ENCODE measurements at regions not wholly inside any gene's neighbourhood (a gene's known extent, or its start where the extent isn't known, plus 50 kb on each side); places are given as distances from the start of the nearest gene placed in this dataset.

DNA sequence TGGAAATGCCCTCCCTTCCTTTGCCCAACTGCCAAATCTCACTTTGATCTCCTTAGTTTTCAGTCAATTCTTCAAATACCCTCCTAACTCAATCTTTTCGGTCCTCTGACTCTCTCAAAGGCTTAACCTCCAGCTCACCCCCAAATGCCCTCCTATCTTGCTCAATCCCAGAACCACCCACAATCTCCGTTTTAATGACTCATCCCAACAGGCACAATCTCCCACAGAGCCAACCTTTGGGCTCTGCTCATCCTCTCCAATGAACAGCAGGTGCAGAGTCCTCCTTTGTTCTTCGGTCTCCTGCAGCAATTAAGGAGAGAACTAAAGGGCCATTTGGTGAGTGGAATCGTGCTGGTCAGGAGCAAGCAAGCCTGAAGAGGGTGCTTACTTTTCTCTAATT, 366.1 kb upstream of the CRIM1 start:
- Histone ChIP-seq H4K20me1 (ENCODE audit: insufficient read depth, low read length) (no peaks in the 10 kb centered on the region), H3K4me1 (ENCODE audit: insufficient read depth, low read length) (no peaks in the 10 kb centered on the region), H3K9me3 (ENCODE audit: insufficient read depth, low read depth, low read length) (no peaks in the 10 kb centered on the region), H2AFZ (ENCODE audit: low read depth, low read length) (no peak overlapping the region), H3K27me3 (ENCODE audit: insufficient read depth, low read length) (no peaks in the 10 kb centered on the region), H3K4me2 (ENCODE audit: low read length) (no peak overlapping the region), H3K4me3 (ENCODE audit: insufficient read depth, low read depth, low read length) (no peak overlapping the region), H3K79me2 (ENCODE audit: insufficient read depth, low read length) (no peaks in the 10 kb centered on the region), H3K36me3 (ENCODE audit: insufficient read depth, low read length) (no peaks in the 10 kb centered on the region), H3K27ac (ENCODE audit: low read depth, low read length) (no peak overlapping the region), H3K9ac (ENCODE audit: low read length) (no peak overlapping the region)
- FAIRE-seq (no peak), DNase-seq (ENCODE audit: low read depth) (no peak)
- no peaks in the 10 kb centered on the region for H3K4me1 Mint-ChIP-seq (ENCODE audit: low read depth, unreplicated experiment)
- no peak overlapping the region for H3K27ac Mint-ChIP-seq (ENCODE audit: unreplicated experiment)
- TF ChIP-seq CTCF (IDR thresholded peaks at IDR 0.05; ENCODE audit: insufficient read depth, low read depth, low read length) (no peak), EZH2 (IDR thresholded peaks at IDR 0.05; ENCODE audit: insufficient read depth, low read length) (no peak)
- no peak overlapping the region for H3K4me3 Mint-ChIP-seq (ENCODE audit: unreplicated experiment)
- H3K27me3 Mint-ChIP-seq (ENCODE audit: low read depth, unreplicated experiment) = no peaks in the 10 kb centered on the region
- no peaks in the 10 kb centered on the region for H3K36me3 Mint-ChIP-seq (ENCODE audit: low read depth, unreplicated experiment)
- no peaks in the 10 kb centered on the region for H3K9me3 Mint-ChIP-seq (ENCODE audit: unreplicated experiment)

DNA sequence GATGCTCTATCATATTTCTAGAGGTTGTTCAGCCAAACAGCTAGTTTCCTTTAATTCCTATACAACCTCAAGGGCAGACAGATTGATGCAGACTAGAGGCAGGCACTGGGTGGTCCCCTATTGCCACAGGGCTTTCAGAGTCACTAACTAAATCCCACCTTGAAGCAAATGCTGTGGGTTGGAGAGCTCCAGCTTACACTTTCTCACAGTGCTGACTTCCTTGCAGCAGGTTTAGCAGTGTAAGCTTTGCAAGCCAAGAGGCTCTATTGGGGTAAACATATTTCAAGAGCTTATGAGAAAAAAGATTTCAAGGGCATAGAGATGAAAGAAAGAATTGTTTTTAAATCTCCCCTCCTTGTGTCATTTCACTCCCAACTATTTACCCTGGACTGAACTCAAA, 366.5 kb upstream of the CRIM1 start:
- Histone ChIP-seq H3K36me3 (ENCODE audit: insufficient read depth, low read length) (no peaks in the 10 kb centered on the region), H3K4me2 (ENCODE audit: low read length) (no peak overlapping the region), H3K9ac (ENCODE audit: low read length) (no peak overlapping the region), H4K20me1 (ENCODE audit: insufficient read depth, low read length) (no peaks in the 10 kb centered on the region), H3K79me2 (ENCODE audit: insufficient read depth, low read length) (no peaks in the 10 kb centered on the region), H3K27me3 (ENCODE audit: insufficient read depth, low read length) (no peaks in the 10 kb centered on the region), H3K4me3 (ENCODE audit: insufficient read depth, low read depth, low read length) (no peak overlapping the region), H3K4me1 (ENCODE audit: insufficient read depth, low read length) (no peaks in the 10 kb centered on the region), H2AFZ (ENCODE audit: low read depth, low read length) (no peak overlapping the region), H3K27ac (ENCODE audit: low read depth, low read length) (no peak overlapping the region), H3K9me3 (ENCODE audit: insufficient read depth, low read depth, low read length) (no peaks in the 10 kb centered on the region)
- no peak overlapping the region for H3K27ac Mint-ChIP-seq (ENCODE audit: unreplicated experiment)
- no peak overlapping the region for H3K4me3 Mint-ChIP-seq (ENCODE audit: unreplicated experiment)
- H3K27me3 Mint-ChIP-seq (ENCODE audit: low read depth, unreplicated experiment) = no peaks in the 10 kb centered on the region
- DNase-seq (ENCODE audit: low read depth) = no peak
- TF ChIP-seq EZH2 (IDR thresholded peaks at IDR 0.05; ENCODE audit: insufficient read depth, low read length) = no peak
- no peak for TF ChIP-seq CTCF (IDR thresholded peaks at IDR 0.05; ENCODE audit: insufficient read depth, low read depth, low read length)
- no peaks in the 10 kb centered on the region for H3K36me3 Mint-ChIP-seq (ENCODE audit: low read depth, unreplicated experiment)
- no peaks in the 10 kb centered on the region for H3K9me3 Mint-ChIP-seq (ENCODE audit: unreplicated experiment)
- H3K4me1 Mint-ChIP-seq (ENCODE audit: low read depth, unreplicated experiment) = no peaks in the 10 kb centered on the region
- no peak for FAIRE-seq

GRCh38 chr2:35986871-35987270, 368.7 kb upstream of the CRIM1 start:
- no peak overlapping the region for H2AFZ ChIP-seq (ENCODE audit: low read depth, low read length)
- H3K4me2 ChIP-seq (ENCODE audit: low read length) = no peak overlapping the region
- H3K36me3 ChIP-seq (ENCODE audit: insufficient read depth, low read length) = no peaks in the 10 kb centered on the region
- no peak overlapping the region for H3K9ac ChIP-seq (ENCODE audit: low read length)
- no peaks in the 10 kb centered on the region for H3K9me3 ChIP-seq (ENCODE audit: insufficient read depth, low read depth, low read length)
- no peak overlapping the region for H3K27ac ChIP-seq (ENCODE audit: low read depth, low read length)
- H3K79me2 ChIP-seq (ENCODE audit: insufficient read depth, low read length) = no peaks in the 10 kb centered on the region
- Mint-ChIP-seq H3K4me3 (ENCODE audit: unreplicated experiment) (no peak overlapping the region), H3K36me3 (ENCODE audit: low read depth, unreplicated experiment) (no peaks in the 10 kb centered on the region), H3K9me3 (ENCODE audit: unreplicated experiment) (no peaks in the 10 kb centered on the region), H3K27ac (ENCODE audit: unreplicated experiment) (no peak overlapping the region), H3K4me1 (ENCODE audit: low read depth, unreplicated experiment) (no peaks in the 10 kb centered on the region), H3K27me3 (ENCODE audit: low read depth, unreplicated experiment) (no peaks in the 10 kb centered on the region)
- TF ChIP-seq CTCF (IDR thresholded peaks at IDR 0.05; ENCODE audit: insufficient read depth, low read depth, low read length) = no peak
- no peak for TF ChIP-seq EZH2 (IDR thresholded peaks at IDR 0.05; ENCODE audit: insufficient read depth, low read length)
- no peaks in the 10 kb centered on the region for H3K4me1 ChIP-seq (ENCODE audit: insufficient read depth, low read length)
- no peak for FAIRE-seq
- DNase-seq (ENCODE audit: low read depth) = no peak
- H4K20me1 ChIP-seq (ENCODE audit: insufficient read depth, low read length) = no peaks in the 10 kb centered on the region
- H3K4me3 ChIP-seq (ENCODE audit: insufficient read depth, low read depth, low read length) = no peak overlapping the region
- H3K27me3 ChIP-seq (ENCODE audit: insufficient read depth, low read length) = no peaks in the 10 kb centered on the region
